Endothelial cell (in vitro differentiated cells): ENCODE measurements at regions not wholly inside any gene's neighbourhood (a gene's known extent, or its start where the extent isn't known, plus 50 kb on each side); places are given as distances from the start of the nearest gene placed in this dataset.

Experiments
- DNase-seq: peaks from one replicate; pipeline ENCODE4 v3.0.0; 2021; ENCODE audit warnings: low spot score
- H3K27ac Mint-ChIP-seq: one replicate; pipeline ENCODE4 v1.8.0; 2021; ENCODE audit warnings: mixed read lengths, inconsistent platforms; ENCODE audit not compliant: unreplicated experiment
- H3K27me3 Mint-ChIP-seq: one replicate; pipeline ENCODE4 v1.8.0; 2021; ENCODE audit warnings: mild to moderate bottlenecking, moderate library complexity, mixed read lengths, inconsistent platforms; ENCODE audit not compliant: unreplicated experiment
- H3K36me3 Mint-ChIP-seq: one replicate; pipeline ENCODE4 v1.8.0; 2021; ENCODE audit warnings: mild to moderate bottlenecking, low read depth, mixed read lengths, inconsistent platforms; ENCODE audit not compliant: unreplicated experiment
- H3K4me1 Mint-ChIP-seq: one replicate; pipeline ENCODE4 v1.8.0; 2021; ENCODE audit warnings: mild to moderate bottlenecking, mixed read lengths, inconsistent platforms; ENCODE audit not compliant: unreplicated experiment
- H3K4me3 Mint-ChIP-seq: one replicate; pipeline ENCODE4 v1.8.0; 2021; ENCODE audit warnings: mild to moderate bottlenecking, mixed read lengths, inconsistent platforms; ENCODE audit not compliant: unreplicated experiment
- H3K9me3 Mint-ChIP-seq: one replicate; pipeline ENCODE4 v1.8.0; 2021; ENCODE audit warnings: mixed read lengths, inconsistent platforms; ENCODE audit not compliant: unreplicated experiment
- TF ChIP-seq, protein P1 (sequence below): fragments of 200-600 bp; sonication (generic); IDR thresholded peaks from one replicate; pipeline ENCODE4 v1.5.0; 2021; ENCODE audit warnings: antibody characterized with exemption; ENCODE audit not compliant: unreplicated experiment

DNA sequence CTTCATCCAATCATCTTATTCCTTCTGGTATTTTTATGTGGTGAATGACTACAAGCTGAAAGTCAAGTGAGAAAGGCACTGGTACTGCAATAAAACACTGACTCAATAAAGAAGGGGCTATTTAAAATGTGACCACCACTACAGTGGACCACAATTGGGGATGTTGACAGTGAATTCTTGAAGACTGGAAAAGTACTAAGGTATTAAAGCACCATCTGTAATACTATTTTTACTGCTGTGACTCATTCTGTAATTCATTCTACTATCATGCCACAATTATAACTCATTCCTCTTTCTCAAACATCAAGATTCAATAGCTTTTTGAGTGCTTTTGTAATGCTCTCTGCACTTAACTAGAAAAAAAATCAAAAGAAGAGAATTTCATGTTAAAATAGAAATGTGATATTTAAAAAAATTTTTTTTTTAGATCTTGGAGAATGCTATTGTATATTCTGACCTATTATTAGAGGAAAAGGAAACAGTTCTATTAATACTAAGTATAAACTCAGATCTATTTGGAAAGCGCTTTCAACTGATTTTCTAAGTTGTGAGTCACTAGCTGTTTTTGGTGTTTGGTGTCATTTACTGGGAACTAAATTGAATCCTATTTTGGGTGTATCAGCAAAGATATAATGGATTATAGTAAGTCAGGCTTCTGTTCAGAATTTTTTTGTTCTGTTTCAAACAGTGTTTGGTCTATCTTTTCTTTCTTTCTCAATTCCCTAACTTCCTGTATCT is 104.7 kb upstream of the TMEM170B start:
- TF ChIP-seq, protein P1, sequence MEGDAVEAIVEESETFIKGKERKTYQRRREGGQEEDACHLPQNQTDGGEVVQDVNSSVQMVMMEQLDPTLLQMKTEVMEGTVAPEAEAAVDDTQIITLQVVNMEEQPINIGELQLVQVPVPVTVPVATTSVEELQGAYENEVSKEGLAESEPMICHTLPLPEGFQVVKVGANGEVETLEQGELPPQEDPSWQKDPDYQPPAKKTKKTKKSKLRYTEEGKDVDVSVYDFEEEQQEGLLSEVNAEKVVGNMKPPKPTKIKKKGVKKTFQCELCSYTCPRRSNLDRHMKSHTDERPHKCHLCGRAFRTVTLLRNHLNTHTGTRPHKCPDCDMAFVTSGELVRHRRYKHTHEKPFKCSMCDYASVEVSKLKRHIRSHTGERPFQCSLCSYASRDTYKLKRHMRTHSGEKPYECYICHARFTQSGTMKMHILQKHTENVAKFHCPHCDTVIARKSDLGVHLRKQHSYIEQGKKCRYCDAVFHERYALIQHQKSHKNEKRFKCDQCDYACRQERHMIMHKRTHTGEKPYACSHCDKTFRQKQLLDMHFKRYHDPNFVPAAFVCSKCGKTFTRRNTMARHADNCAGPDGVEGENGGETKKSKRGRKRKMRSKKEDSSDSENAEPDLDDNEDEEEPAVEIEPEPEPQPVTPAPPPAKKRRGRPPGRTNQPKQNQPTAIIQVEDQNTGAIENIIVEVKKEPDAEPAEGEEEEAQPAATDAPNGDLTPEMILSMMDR: no peak
- DNase-seq: no peak
- no peak overlapping the region for H3K27ac Mint-ChIP-seq
- peaks cover 18% of the 10 kb centered on the region for H3K4me1 Mint-ChIP-seq
- no peaks in the 10 kb centered on the region for H3K36me3 Mint-ChIP-seq
- H3K27me3 Mint-ChIP-seq: peaks cover 2% of the 10 kb centered on the region
- no peak overlapping the region for H3K4me3 Mint-ChIP-seq
- H3K9me3 Mint-ChIP-seq: no peaks in the 10 kb centered on the region

DNA sequence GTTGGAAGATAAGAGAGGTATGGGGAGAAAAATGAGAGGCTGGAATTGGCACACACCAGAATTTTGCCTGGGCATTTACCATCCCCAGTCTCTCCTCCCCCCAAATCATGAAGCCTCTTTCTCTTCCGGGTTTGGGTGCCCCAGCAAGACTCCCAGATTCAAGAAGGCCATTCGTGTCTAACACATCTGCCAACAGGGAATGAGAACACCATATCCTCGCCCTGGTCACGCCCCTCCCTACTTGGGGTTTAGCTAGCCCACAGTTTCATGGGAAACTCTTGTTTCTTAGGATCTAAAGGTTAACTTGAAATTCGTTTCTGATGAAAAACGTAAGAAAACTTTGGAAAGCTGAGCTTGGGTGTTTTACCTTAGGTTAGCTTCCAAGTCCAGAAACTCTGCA is 105.5 kb upstream of the TMEM170B start:
- Mint-ChIP-seq H3K4me1 (peaks cover 25% of the 10 kb centered on the region), H3K27me3 (peaks cover 2% of the 10 kb centered on the region)

DNA sequence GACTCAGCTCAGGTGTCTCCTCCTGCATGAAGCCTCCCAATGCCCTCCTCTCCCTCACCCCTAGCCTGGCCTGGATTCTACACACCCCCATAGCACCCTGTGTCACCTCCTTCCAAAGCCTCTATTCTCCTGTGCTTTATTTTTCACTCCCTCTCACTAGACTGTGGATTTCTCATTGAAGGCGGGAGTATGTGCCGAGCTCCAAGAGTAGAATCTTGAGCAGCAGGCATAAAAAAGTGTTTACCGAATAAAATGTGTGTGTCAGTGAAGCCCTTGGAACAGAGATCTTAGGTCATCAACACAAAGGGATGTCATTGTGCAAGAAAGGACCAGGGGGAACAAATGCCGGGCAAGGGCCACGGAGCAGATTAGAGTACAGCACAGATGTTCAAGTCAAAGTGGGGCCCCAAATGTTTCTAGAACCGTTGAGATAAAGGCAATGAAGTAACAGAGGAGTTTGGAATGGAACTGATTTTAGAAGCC is 106.1 kb upstream of the TMEM170B start:
- Mint-ChIP-seq H3K4me1 (peaks cover 25% of the 10 kb centered on the region), H3K27me3 (peaks cover 2% of the 10 kb centered on the region), H3K27ac (no peak overlapping the region), H3K36me3 (no peaks in the 10 kb centered on the region), H3K9me3 (no peaks in the 10 kb centered on the region), H3K4me3 (no peak overlapping the region)
- no peak for DNase-seq
- TF ChIP-seq, protein P1: no peak

More for the DNA sequence above, 105.5 kb upstream of the TMEM170B start:
- H3K36me3 Mint-ChIP-seq: no peaks in the 10 kb centered on the region
- TF ChIP-seq, protein P1: no peak
- H3K9me3 Mint-ChIP-seq: no peaks in the 10 kb centered on the region
- H3K27ac Mint-ChIP-seq: no peak overlapping the region
- DNase-seq: no peak
- H3K4me3 Mint-ChIP-seq: no peak overlapping the region

DNA sequence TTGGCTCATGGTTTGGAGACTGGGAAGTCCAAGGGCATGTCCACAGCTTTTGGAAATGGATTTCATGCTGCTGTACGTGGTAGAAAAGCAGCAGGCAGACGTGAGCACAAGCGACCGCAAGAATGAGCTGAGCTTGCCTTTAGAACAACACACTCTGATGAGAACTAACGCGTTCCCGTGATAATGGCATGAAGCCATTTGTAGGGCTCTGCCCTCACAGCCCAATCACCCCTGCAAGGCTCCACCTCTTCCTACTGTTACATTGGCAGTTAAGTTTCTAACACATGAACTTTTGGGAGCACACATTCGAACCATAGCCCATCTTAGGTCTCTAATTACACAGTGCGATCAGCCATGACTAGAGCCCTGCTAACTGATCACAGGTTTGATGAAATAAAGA is 107.5 kb upstream of the TMEM170B start:
- H3K27me3 Mint-ChIP-seq: peaks cover 2% of the 10 kb centered on the region
- TF ChIP-seq, protein P1: no peak
- DNase-seq: no peak
- H3K36me3 Mint-ChIP-seq: no peaks in the 10 kb centered on the region
- no peaks in the 10 kb centered on the region for H3K9me3 Mint-ChIP-seq
- H3K27ac Mint-ChIP-seq: no peak overlapping the region
- peaks cover 30% of the 10 kb centered on the region for H3K4me1 Mint-ChIP-seq
- H3K4me3 Mint-ChIP-seq: no peak overlapping the region

DNA sequence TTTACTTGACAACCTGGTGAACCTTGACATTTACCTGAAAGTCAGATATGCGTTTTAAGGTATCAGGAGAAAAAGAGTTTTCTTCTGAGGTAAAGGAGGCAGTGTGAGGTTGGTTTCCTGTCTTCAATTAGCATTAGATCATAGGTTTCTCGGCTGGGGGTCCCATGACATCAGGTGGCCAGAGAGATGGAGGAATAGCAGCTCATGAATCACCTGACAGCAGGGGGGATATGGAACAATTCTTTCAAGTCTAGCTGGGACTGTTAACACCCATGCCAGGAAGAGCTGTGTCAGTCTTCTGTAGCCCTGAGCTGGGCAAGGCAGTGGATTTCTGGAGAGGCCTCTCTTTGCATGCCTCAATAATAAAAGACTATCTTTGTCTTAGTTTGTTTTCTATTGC is 108.0 kb upstream of the TMEM170B start:
- H3K4me3 Mint-ChIP-seq: no peak overlapping the region
- TF ChIP-seq, protein P1: no peak
- H3K27ac Mint-ChIP-seq: no peak overlapping the region
- DNase-seq: no peak
- peaks cover 30% of the 10 kb centered on the region for H3K4me1 Mint-ChIP-seq
- no peaks in the 10 kb centered on the region for H3K36me3 Mint-ChIP-seq
- peaks cover 2% of the 10 kb centered on the region for H3K27me3 Mint-ChIP-seq
- no peaks in the 10 kb centered on the region for H3K9me3 Mint-ChIP-seq
